IMR-90 (cell line): ENCODE measurements at regions not wholly inside any gene's neighbourhood (a gene's known extent, or its start where the extent isn't known, plus 50 kb on each side); places are given as distances from the start of the nearest gene placed in this dataset.

ENCODE experiments used
- ATAC-seq: fragments of 200-7000 bp; cut with Tn5 transposase; 2 replicates; pipeline ENCODE4 v1.9.1; 2020; ENCODE audit warnings: low read depth, mild to moderate bottlenecking, moderate library complexity
- BruUV-seq: library from RNA; stranded (reverse); fragments of 400-500 nt; replicated peaks from 2 replicates; lab custom pipeline; 2021; lab: Mats Ljungman, UMichigan
- CTCF ChIA-PET: fragments of 300-600 bp; formaldehyde crosslinking; extraction: SDS; loops from one replicate; lab custom pipeline; 2021; ENCODE audit warnings: antibody characterized with exemption; lab: Yijun Ruan, JAX
- POLR2A ChIA-PET: fragments of 300-600 bp; sonication (Branson Sonifier 250); formaldehyde crosslinking; loops from one replicate; lab custom pipeline; 2022; ENCODE audit warnings: antibody characterized with exemption; ENCODE audit not compliant: unreplicated experiment; lab: Charles Lee
- DNase-seq: peaks from one replicate; pipeline ENCODE4 v3.0.0; 2013
- H2AFZ ChIP-seq: replicated peaks from 2 replicates; pipeline ENCODE3; 2013; ENCODE audit warnings: low read length, mild to moderate bottlenecking; ENCODE audit not compliant: poor library complexity
- H2AK5ac ChIP-seq: 2 replicates; pipeline ENCODE4 v1.6.1; 2013; ENCODE audit warnings: low read depth, low read length, inconsistent platforms
- H2AK9ac ChIP-seq: replicated peaks from 2 replicates; pipeline ENCODE3; 2013; ENCODE audit warnings: mild to moderate bottlenecking, low read depth, low read length, moderate library complexity; ENCODE audit not compliant: poor library complexity
- H2BK120ac ChIP-seq: 2 replicates; pipeline ENCODE4 v1.6.1; 2013; ENCODE audit warnings: low read depth, low read length, inconsistent platforms
- H2BK15ac ChIP-seq: 3 replicates; pipeline ENCODE4 v1.6.1; 2013; ENCODE audit warnings: low read depth, low read length, inconsistent platforms
- H2BK20ac ChIP-seq: 2 replicates; pipeline ENCODE4 v1.6.1; 2013; ENCODE audit warnings: low read depth, mild to moderate bottlenecking, inconsistent platforms, low read length, moderate library complexity
- H2BK5ac ChIP-seq: 2 replicates; pipeline ENCODE4 v1.6.1; 2013; ENCODE audit warnings: mild to moderate bottlenecking, low read depth, low read length, inconsistent platforms; ENCODE audit not compliant: poor library complexity, severe bottlenecking
- H3K14ac ChIP-seq: replicated peaks from 2 replicates; pipeline ENCODE4 v1.6.1; 2013; ENCODE audit warnings: low read depth, low read length, inconsistent platforms
- H3K18ac ChIP-seq: 2 replicates; pipeline ENCODE4 v1.6.1; 2013; ENCODE audit warnings: low read depth, low read length, control low read depth
- H3K23ac ChIP-seq: 2 replicates; pipeline ENCODE4 v1.6.1; 2013; ENCODE audit warnings: low read depth, low read length, inconsistent platforms
- H3K27ac ChIP-seq: 2 replicates; pipeline ENCODE4 v1.5.1; 2013; ENCODE audit warnings: mild to moderate bottlenecking, control low read depth, low read length; ENCODE audit not compliant: insufficient read depth
- H3K27me3 ChIP-seq: 2 replicates; pipeline ENCODE4 v1.6.1; 2013; ENCODE audit warnings: low read length; ENCODE audit not compliant: control insufficient read depth, insufficient read depth
- H3K36me3 ChIP-seq: 2 replicates; pipeline ENCODE4 v1.6.1; 2013; ENCODE audit warnings: low read length, mixed read lengths; ENCODE audit not compliant: control insufficient read depth, insufficient read depth
- H3K4ac ChIP-seq: 2 replicates; pipeline ENCODE4 v1.6.1; 2013; ENCODE audit warnings: low read depth, low read length, inconsistent platforms
- H3K4me1 ChIP-seq: 2 replicates; pipeline ENCODE4 v1.6.1; 2013; ENCODE audit warnings: low read length, mixed read lengths; ENCODE audit not compliant: control insufficient read depth, insufficient read depth
- H3K4me2 ChIP-seq: 2 replicates; pipeline ENCODE4 v1.6.1; 2013; ENCODE audit warnings: low read depth, mild to moderate bottlenecking, control low read depth, low read length, moderate library complexity
- H3K4me3 ChIP-seq: 2 replicates; pipeline ENCODE4 v1.5.1; 2013; ENCODE audit warnings: low read depth, mild to moderate bottlenecking, control low read depth, low read length, moderate library complexity; ENCODE audit not compliant: insufficient read depth
- H3K56ac ChIP-seq: 2 replicates; pipeline ENCODE4 v1.6.1; 2013; ENCODE audit warnings: low read length, inconsistent platforms; ENCODE audit not compliant: insufficient read depth; ENCODE audit errors: extremely low read depth
- H3K79me1 ChIP-seq, 2 experiments: 2 replicates each; pipeline ENCODE4 v1.6.1; 2013; ENCODE audit warnings: low read length in 2 of 2, inconsistent platforms in 1 of 2, low read depth in 1 of 2
- H3K9ac ChIP-seq: 2 replicates; pipeline ENCODE4 v1.6.1; 2013; ENCODE audit warnings: low read depth, low read length, control low read depth
- H3K9me1 ChIP-seq: 2 replicates; pipeline ENCODE4 v1.6.1; 2013; ENCODE audit warnings: low read length, inconsistent platforms; ENCODE audit not compliant: insufficient read depth
- H3K9me3 ChIP-seq: 2 replicates; pipeline ENCODE4 v1.6.1; 2013; ENCODE audit warnings: low read length; ENCODE audit not compliant: control insufficient read depth, insufficient read depth
- H4K20me1 ChIP-seq: 2 replicates; pipeline ENCODE4 v1.6.1; 2013; ENCODE audit warnings: low read length, inconsistent platforms; ENCODE audit not compliant: insufficient read depth
- H4K5ac ChIP-seq: 2 replicates; pipeline ENCODE4 v1.6.1; 2013; ENCODE audit warnings: mild to moderate bottlenecking, low read depth, low read length, control low read depth
- H4K8ac ChIP-seq, 2 experiments: 2 replicates each; pipeline ENCODE4 v1.6.1; 2013; ENCODE audit warnings: low read depth in 2 of 2, low read length in 2 of 2, control low read depth in 1 of 2, inconsistent platforms in 1 of 2
- H4K91ac ChIP-seq: 2 replicates; pipeline ENCODE4 v1.6.1; 2013; ENCODE audit warnings: low read depth, low read length, inconsistent platforms; ENCODE audit not compliant: insufficient read depth
- BHLHE40 ChIP-seq: fragments of 150-350 bp; IDR thresholded peaks from 2 replicates; pipeline ENCODE4 v1.6.1; 2016; ENCODE audit warnings: mild to moderate bottlenecking, low read depth, low read length
- MXI1 ChIP-seq: IDR thresholded peaks from 2 replicates; pipeline ENCODE4 v1.6.1; 2012; ENCODE audit warnings: low read depth, mild to moderate bottlenecking, low read length, moderate library complexity, borderline replicate concordance
- SMC3 ChIP-seq: fragments of 150-350 bp; IDR thresholded peaks from 2 replicates; pipeline ENCODE4 v1.6.1; 2016; ENCODE audit warnings: low read depth, mild to moderate bottlenecking, antibody characterized with exemption, low read length, moderate library complexity
- WGBS, 2 experiments: methylation state at CpG; one replicate each; pipeline versions ENCODE4 v1.1.5 to v1.1.7; 2013; ENCODE audit warnings: missing lambda C conversion rate in 2 of 2; ENCODE audit not compliant: insufficient read length in 1 of 2; ENCODE audit errors: extremely low coverage in 2 of 2; 5-methylcytosine and 5-hydroxymethylcytosine counted together
- dilution Hi-C: fragments of 300-500 bp; cut with HindIII; formaldehyde crosslinking; loops from one replicate; pipeline ENCODE4 v1.14.3; 2018; ENCODE audit warnings: low sequenced_read_pairs; ENCODE audit not compliant: unreplicated experiment
- in situ Hi-C: fragments of 300-500 bp; cut with MboI; formaldehyde crosslinking; loops from 3 replicates; pipeline ENCODE4 v1.14.3; 2019; ENCODE audit warnings: low sequenced_read_pairs, inconsistent platforms, mixed read lengths
- intact Hi-C: fragments of 100-400 bp; cut with micrococcal nuclease; formaldehyde crosslinking; loops from 2 replicates; pipeline ENCODE4 v1.10.0; 2022
- TF ChIP-seq, protein P1 (sequence below): fragments of 150-350 bp; IDR thresholded peaks from 2 replicates; pipeline ENCODE4 v1.6.1; 2017; ENCODE audit warnings: mild to moderate bottlenecking, antibody characterized with exemption, low read length, low read depth

- H2AFZ ChIP-seq, result no peak overlapping the region
- CTCF ChIA-PET, result interaction anchor here (2.0 kb wide), 1 partner anchor 10 kb away, joined by 5 read pairs; no protein-coding TSS in a partner anchor
- H2BK20ac ChIP-seq, result no peak overlapping the region
- no peak overlapping the region for H4K5ac ChIP-seq
- H3K27ac ChIP-seq, result no peak overlapping the region
- POLR2A ChIA-PET, result no interaction called here
- no peak overlapping the region for H3K4me3 ChIP-seq
- no peak overlapping the region for H2BK15ac ChIP-seq
- no peak overlapping the region for H3K23ac ChIP-seq
- no peak overlapping the region for H3K4me2 ChIP-seq
- BruUV-seq, result no TSS peak
- ATAC-seq, result peak; percentile 77
- no peak overlapping the region for H3K4ac ChIP-seq
- WGBS, 2 experiments, result no CpG with 5 or more reads among the region's 4 CpGs
- H3K27me3 ChIP-seq, result no peaks in the 10 kb centered on the region
- H2AK5ac ChIP-seq, result no peak overlapping the region
- H3K4me1 ChIP-seq, result peaks cover 2% of the 10 kb centered on the region
- no peak overlapping the region for H2BK5ac ChIP-seq
- H4K91ac ChIP-seq, result no peak overlapping the region
- no peak overlapping the region; the same call in 1 of the 2 replicates for H3K14ac ChIP-seq
- intact Hi-C loops, result no loop called here
- no peaks in the 10 kb centered on the region for H3K36me3 ChIP-seq
- no peak overlapping the region for H2AK9ac ChIP-seq
- H3K79me1 ChIP-seq, result no peaks in the 10 kb centered on the region
- no peaks in the 10 kb centered on the region for H3K9me3 ChIP-seq
- no peak overlapping the region for H3K9ac ChIP-seq
- no peak for TF ChIP-seq SMC3
- TF ChIP-seq, protein P1, sequence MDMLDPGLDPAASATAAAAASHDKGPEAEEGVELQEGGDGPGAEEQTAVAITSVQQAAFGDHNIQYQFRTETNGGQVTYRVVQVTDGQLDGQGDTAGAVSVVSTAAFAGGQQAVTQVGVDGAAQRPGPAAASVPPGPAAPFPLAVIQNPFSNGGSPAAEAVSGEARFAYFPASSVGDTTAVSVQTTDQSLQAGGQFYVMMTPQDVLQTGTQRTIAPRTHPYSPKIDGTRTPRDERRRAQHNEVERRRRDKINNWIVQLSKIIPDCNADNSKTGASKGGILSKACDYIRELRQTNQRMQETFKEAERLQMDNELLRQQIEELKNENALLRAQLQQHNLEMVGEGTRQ, result no peak
- no peak for TF ChIP-seq MXI1
- peak; percentile 40; the same call in 1 of the 2 replicates for TF ChIP-seq BHLHE40
- peak; percentile 22 for DNase-seq
- H4K20me1 ChIP-seq, result no peaks in the 10 kb centered on the region
- no peak overlapping the region for H3K18ac ChIP-seq
- no peak overlapping the region for H2BK120ac ChIP-seq
- H3K9me1 ChIP-seq, result no peaks in the 10 kb centered on the region
- dilution Hi-C loops, result no loop called here
- no peak overlapping the region for H4K8ac ChIP-seq
- in situ Hi-C loops, result no loop called here
- H3K56ac ChIP-seq, result no peak overlapping the region
Measured at GRCh38 chr16:64841071-64841470, 280.8 kb downstream of the CDH11 start.
